COLO668 (cell line): ENCODE measurements at regions not wholly inside any gene's neighbourhood (a gene's known extent, or its start where the extent isn't known, plus 50 kb on each side); places are given as distances from the start of the nearest gene placed in this dataset.

Source experiments
- DNase-seq: peaks from one replicate; lab custom pipeline; 2025; ENCODE audit not compliant: unreplicated experiment; lab: John Stamatoyannopoulos, UW

DNA sequence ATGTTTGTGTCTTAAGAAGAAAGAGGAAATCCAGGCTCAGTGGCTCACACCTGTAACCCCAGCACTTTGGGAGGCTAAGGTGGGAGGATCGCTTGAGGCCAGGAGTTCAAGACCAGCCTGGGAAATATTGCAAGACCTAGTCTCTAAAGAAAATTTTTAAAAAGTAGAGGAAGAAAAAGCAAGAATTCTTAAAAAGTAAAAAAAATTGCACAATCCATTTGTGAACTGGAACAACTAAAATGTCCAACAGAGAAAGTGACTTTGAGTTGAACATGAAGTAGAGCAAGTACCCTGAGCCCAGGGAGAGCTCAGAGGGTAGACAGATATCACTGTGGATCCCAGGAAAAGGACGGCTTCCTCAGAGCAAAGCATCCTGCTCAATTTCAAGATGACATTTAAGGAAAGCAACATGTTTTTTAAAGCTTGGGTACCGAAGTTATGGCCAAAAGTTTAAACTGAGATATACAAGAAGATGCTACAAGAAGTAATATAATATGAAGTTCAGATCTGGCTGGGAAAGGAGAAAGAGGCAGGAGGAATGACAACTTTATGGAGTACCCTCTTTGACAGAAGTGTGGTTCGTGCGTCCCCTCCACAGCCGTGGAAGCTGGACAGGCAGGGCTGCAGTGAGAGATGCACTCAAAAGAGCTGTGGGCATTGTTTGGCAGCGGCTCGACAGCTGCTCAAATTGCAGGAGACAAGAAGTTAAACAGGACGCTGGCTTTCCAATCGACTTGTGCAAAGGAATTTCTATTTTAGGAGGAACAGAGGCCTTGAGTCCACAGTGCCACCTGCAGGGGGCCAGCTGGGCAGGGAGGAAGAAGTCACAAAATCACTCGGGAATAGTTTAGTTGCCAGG lies 201.3 kb downstream of the JCAD start:
- peak; percentile 39 for DNase-seq

DNA sequence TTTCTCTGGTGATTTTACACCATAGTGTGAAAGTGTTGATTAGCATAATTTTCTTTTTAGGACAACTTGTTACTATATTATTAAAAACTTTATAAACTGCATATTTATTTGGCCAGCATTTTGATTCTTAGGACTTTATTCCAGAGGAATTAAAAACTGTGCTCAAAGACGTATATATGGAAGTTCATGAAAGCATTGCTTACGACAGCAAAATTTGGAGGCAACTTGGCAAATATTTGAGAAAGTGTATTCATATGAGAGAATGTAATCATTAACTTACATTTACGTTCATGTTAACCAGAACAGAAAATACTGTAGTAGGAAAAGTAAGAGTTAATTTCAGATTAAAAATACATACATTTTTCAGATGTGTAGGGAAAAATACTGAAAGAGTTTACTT lies 203.1 kb downstream of the JCAD start:
- no peak for DNase-seq

DNA sequence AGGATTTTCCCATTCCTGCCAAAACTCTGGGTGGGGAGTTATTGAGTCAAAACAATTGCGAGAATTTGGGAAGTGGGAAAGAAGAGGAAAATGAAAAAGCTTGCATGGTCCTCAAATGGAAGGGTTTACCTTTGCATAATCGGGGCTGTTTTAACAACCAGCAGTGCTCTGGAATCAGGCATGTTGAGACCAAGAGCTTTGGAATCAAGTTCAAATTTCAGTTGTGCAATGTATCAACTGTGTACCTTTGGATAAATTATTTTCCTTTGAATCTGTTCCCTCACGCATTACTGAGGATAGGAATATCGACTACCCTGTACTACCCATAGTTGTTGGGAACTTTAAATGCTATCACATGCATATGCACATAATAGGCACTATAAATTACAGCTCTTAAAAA lies 205.5 kb downstream of the JCAD start:
- DNase-seq, result no peak

- DNase-seq, result no peak
Observed at GRCh38 chr10:29851241-29851640, 208.1 kb downstream of the JCAD start.

DNA sequence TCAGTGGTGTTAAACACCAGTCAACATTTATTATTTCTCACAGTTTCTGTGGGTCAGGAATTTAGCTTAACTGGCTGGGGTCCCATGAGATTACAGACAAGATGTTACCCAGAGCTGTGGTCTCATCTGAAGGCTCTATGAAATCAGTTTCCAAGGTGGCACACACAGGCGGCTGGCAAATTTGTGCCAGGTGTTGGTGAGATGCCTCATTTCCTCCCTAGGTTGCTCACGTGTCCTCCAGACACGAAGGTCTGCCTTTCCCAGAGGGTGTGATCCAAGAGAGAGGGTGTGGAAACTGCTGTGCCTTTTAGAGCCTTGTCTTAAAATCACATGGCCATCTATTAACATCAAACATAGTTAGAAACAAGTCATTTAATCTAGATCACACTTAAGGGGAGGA lies 209.0 kb downstream of the JCAD start:
- DNase-seq, result no peak

GRCh38 chr10:29849886-29850285 lies 209.5 kb downstream of the JCAD start:
- DNase-seq, result no peak

GRCh38 chr10:29849126-29849833 lies 210.1 kb downstream of the JCAD start:
- peak; percentile 3 for DNase-seq

- DNase-seq, result no peak
Observed at GRCh38 chr10:29846881-29847280, 212.1 kb upstream of the SVIL start.

GRCh38 chr10:29845166-29845565 lies 210.4 kb upstream of the SVIL start:
- no peak for DNase-seq

GRCh38 chr10:29843143-29843542 lies 208.4 kb upstream of the SVIL start:
- no peak for DNase-seq

GRCh38 chr10:29841724-29842649 lies 207.2 kb upstream of the SVIL start:
- peak; percentile 91 for DNase-seq

DNA sequence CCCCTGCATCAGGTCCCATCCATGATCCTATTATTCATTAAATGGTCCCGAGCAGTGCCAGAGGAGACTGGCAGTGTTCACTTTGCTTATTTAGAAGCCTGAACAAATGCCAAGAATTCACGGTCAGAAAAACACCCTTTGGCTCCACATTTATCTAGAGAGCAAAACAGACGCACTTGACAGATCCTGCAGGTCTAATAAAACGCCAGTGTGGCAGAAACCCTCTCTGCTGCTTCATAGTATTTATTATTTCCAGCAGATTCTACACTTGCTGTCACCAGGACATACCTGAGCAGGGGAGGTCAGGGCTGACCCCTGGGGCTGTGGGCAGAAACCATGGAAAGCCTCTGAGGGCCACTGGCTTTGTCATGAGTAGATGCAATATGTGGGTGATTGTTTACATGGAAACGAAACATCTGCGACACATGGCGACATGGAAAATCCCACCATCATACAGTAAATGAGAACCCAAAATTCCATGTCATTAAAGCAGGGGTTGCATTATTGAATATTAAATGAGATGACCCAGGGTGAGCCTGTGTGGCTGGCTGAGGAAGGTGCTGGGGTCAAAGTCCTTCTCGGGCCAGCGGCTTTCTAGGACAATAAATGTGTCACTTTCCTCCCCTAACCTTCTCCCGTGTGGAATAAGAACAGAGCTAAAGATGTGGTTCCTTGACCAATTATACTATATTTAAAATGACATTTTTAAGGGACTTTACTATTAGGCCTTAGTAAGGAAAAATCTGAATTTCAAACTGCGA lies 205.9 kb upstream of the SVIL start:
- DNase-seq, result peak; percentile 49

- peak; percentile 59 for DNase-seq
Observed at GRCh38 chr10:29839826-29840515, 205.2 kb upstream of the SVIL start.

DNA sequence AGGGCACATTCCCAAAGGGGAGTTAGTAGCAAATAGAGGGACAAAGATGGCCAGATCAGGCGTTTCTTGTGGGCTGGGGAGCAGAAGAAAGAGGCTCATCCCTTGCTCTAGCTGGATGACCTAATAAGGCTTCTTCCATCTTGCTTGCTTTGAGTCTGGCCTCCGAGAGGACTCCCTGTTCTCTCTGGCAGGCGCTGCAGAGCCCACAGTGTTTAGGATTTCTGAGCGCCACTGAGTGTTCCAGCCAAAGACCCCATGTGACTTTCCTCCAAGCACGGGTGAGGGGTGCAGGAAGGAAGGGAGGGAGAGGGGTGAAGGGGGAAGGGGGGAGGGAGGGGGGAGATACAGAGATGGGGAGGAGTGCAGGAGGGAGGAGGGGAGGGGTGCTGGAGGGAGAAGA lies 203.8 kb upstream of the SVIL start:
- no peak for DNase-seq

GRCh38 chr10:29837586-29837985 lies 202.8 kb upstream of the SVIL start:
- DNase-seq, result no peak

- DNase-seq, result no peak
Observed at GRCh38 chr10:29836396-29836795, 201.6 kb upstream of the SVIL start.

DNA sequence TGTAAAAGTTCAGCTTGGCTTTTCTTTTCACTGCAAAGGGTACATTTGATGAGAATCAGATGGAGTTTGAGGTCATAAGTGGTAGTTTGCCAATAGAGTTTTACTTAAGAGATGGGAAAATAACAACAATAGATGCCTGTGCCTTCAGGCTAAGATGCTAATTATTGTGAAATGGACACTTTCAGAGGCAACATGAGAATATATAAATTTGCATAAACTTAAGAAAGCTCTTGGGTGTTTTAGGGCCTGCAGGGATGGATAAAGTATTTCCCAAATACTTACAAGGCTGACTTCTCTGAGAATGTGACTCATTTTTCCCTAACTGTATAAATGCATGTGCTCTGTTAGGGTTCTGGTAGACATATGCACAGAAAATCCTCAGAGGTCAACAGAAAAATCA lies 200.3 kb upstream of the SVIL start:
- DNase-seq, result no peak

DNA sequence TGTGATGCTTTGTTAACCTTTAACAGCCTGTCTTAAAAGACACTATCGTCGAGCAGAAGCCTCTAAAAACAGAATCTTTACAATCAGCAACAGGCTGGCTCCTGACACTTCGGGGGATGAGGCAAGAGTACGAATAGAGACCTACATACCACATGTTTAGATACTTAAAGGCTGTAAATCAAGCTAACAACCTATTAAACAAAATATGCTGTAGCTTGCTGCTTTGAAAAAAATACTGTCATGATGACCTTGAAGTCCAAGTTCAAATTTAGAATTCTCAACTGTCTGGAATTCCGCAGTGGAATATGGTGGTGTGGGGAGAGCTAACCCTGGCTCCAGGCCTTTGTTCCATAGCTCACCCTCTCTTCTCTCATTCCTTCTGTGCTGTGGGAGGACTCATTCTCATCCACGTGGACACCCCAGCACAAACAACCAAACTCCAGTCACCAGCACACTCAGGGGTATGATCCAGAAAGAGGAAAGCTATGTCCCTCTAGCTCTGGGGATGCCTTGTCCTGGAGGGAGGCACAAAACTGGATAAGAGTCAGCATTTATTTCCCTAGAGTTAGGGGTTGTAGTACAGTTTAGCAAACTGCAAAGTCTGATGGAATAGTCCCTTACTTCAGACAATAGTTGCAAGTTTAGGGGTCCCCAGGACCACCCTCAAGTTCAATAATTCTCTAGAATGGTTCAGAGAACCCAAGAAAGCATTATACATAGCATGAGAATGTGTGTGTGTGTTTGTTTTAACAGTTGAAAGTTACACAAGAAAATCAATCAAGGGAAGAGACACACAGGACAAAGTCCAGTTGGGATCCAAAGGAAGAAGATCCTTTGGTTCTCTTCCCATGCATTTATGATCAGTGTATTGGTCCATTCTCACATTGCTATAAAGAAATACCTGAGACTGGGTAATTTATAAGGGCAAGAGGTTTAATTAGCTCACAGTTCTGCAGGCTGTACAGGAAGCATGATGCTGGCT lies 196.1 kb upstream of the SVIL start:
- DNase-seq, result no peak

DNA sequence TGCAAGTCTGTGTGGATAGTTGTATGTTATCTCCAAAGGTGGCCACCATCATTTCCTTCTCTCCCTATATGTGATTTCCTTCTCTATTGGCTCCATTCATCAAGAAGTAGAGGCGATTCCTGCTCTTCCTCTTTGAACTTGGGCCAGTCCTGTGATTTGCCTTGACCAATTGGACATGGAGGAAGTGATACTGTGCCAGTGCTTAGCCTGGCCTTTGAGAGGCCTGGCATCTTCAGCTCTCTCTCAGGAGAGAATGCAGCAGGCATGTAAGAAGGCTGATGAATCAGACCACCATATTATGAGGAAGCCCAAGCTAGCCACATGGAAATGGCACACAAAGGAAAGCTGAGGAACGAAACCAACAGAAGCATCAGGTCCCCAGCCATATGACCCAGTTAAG lies 195.0 kb upstream of the SVIL start:
- no peak for DNase-seq
